ENCODE measurements at regions not wholly inside any gene's neighbourhood (a gene's known extent, or its start where the extent isn't known, plus 50 kb on each side); places are given as distances from the start of the nearest gene placed in this dataset.

DNA sequence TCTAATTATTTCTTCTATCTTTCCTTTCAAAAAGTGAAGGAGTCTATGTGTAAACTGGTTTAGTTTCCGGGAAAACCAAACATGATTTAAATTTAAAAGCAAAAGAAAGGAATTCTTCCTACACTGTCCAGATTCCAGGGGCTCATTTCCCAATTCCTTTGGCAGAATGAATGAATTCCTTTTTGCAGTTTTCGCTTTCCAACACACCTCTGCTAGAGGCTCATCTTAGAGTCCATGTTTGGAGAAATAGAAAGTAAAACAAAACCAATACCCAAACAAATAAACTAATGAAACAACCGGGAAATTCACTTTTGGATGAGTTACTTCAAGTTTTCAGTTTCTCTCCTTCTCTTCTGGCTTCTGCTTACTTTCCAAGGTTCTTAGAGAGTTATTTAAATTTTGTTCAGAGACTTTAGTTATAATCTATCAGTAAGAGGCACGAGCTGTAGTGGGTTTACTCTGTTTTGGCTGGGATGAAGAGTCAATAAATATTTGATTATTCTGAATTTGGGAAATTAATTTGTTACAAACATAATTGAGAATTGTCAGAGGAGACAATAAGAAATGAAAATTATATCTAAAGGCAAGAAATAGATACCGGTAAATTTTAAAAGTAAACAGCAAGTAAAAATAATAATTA is 365.0 kb upstream of the CDH9 start:
- Histone ChIP-seq H3K27me3 (ENCODE audit: control insufficient read depth, insufficient read depth, low read length) (no peaks in the 10 kb centered on the region), H3K27ac (ENCODE audit: low read depth, low read length) (no peak overlapping the region), H3K4me3 (ENCODE audit: low read depth, low read length) (no peak overlapping the region), H3K9me3 (ENCODE audit: control insufficient read depth, insufficient read depth, low read length) (no peaks in the 10 kb centered on the region)
- ChIA-PET CTCF (no interaction called here), POLR2A (no interaction called here)
- TF ChIP-seq, protein P1, sequence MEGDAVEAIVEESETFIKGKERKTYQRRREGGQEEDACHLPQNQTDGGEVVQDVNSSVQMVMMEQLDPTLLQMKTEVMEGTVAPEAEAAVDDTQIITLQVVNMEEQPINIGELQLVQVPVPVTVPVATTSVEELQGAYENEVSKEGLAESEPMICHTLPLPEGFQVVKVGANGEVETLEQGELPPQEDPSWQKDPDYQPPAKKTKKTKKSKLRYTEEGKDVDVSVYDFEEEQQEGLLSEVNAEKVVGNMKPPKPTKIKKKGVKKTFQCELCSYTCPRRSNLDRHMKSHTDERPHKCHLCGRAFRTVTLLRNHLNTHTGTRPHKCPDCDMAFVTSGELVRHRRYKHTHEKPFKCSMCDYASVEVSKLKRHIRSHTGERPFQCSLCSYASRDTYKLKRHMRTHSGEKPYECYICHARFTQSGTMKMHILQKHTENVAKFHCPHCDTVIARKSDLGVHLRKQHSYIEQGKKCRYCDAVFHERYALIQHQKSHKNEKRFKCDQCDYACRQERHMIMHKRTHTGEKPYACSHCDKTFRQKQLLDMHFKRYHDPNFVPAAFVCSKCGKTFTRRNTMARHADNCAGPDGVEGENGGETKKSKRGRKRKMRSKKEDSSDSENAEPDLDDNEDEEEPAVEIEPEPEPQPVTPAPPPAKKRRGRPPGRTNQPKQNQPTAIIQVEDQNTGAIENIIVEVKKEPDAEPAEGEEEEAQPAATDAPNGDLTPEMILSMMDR (IDR thresholded peaks at IDR 0.05; ENCODE audit: low read depth, low read length), result no peak
- no peak for DNase-seq (ENCODE audit: low read depth, low spot score)

DNA sequence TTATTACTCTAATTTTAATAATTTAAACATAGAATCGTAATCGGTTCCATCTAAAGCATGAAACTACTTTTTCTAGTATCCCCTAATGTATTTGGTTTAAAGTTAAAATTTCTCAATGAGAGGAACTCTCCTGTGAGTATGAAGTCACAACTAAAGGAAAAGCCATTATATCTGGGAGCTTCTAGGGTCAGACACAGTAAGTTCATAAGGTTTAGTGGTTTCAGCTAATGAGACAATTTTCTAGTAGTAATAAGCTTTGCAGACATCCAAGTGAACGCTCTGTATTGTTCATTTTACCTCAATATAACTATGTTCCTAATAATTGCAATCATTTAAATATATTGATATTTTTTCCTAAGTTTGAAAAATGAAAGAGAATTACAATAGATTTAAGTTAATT is 364.4 kb upstream of the CDH9 start:
- Histone ChIP-seq H3K27me3 (ENCODE audit: control insufficient read depth, insufficient read depth, low read length) (no peaks in the 10 kb centered on the region), H3K9me3 (ENCODE audit: control insufficient read depth, insufficient read depth, low read length) (no peaks in the 10 kb centered on the region), H3K27ac (ENCODE audit: low read depth, low read length) (no peak overlapping the region), H3K4me3 (ENCODE audit: low read depth, low read length) (no peak overlapping the region)
- ChIA-PET CTCF (no interaction called here), POLR2A (no interaction called here)
- TF ChIP-seq, protein P1 (IDR thresholded peaks at IDR 0.05; ENCODE audit: low read depth, low read length), result no peak
- DNase-seq (ENCODE audit: low read depth, low spot score), result no peak

DNA sequence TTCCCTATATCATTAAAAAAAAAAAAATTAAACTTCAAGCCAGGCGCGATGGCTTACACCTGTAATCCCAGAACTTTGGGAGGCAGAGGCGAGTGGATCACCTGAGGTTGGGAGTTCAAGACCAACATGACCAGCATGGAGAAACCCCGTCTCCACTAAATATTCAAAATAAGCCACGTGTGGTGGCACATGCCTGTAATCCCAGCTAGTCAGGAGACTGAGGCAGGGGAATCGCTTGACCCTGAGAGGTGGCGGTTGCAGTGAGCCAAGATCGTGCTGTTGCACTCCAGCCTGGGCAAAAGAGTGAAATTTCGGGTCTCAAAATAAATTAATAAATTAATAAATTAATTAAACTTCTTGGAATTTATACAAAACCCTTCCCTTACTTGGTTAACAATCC is 358.6 kb upstream of the CDH9 start:
- ChIA-PET CTCF (no interaction called here), POLR2A (no interaction called here)
- TF ChIP-seq, protein P1 (IDR thresholded peaks at IDR 0.05; ENCODE audit: low read depth, low read length), result no peak
- no peaks in the 10 kb centered on the region for H3K27me3 ChIP-seq (ENCODE audit: control insufficient read depth, insufficient read depth, low read length)
- H3K9me3 ChIP-seq (ENCODE audit: control insufficient read depth, insufficient read depth, low read length), result no peaks in the 10 kb centered on the region
- no peak overlapping the region for H3K27ac ChIP-seq (ENCODE audit: low read depth, low read length)
- DNase-seq (ENCODE audit: low read depth, low spot score), result no peak
- no peak overlapping the region for H3K4me3 ChIP-seq (ENCODE audit: low read depth, low read length)

DNA sequence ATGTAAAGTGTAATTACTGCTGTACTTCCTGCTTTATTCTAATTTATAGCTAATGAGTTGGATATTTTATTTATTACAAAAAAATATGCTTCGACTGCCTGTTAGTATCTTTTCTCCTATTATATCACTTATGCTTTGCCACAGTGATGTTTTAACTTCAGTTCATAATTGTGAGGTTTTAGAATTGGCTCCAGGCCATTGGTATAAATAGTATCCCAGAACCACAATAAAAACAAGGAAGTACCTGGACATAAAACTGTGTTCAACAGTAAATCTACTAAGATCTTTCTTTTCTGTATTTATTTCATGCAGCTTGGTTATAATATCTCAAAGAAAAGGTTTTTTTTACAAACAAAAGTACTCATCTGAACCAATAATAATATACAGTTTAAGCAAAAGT is 354.3 kb upstream of the CDH9 start:
- ChIA-PET POLR2A (no interaction called here), CTCF (no interaction called here)
- H3K9me3 ChIP-seq (ENCODE audit: control insufficient read depth, insufficient read depth, low read length), result no peaks in the 10 kb centered on the region
- H3K27me3 ChIP-seq (ENCODE audit: control insufficient read depth, insufficient read depth, low read length), result no peaks in the 10 kb centered on the region
- no peak overlapping the region for H3K4me3 ChIP-seq (ENCODE audit: low read depth, low read length)
- TF ChIP-seq, protein P1 (IDR thresholded peaks at IDR 0.05; ENCODE audit: low read depth, low read length), result no peak
- DNase-seq (ENCODE audit: low read depth, low spot score), result no peak
- no peak overlapping the region for H3K27ac ChIP-seq (ENCODE audit: low read depth, low read length)

DNA sequence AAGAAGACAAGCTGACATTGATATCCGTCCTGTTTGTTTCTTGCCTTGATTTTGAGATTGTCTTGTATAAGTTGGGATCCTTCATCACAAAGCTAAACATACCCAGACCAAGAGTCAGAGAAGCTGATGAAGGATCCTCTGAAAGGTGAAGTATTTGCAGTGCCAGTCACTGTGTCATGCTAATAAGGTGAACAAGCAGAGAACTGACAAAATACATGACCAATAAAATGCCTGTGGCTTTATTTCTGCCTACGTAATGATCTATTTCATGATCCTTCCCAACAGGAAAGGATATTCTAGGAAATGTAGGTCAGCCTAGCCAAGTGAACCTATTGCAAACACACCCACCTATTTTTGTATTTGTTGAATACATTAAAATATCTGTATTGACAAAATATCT is 351.3 kb upstream of the CDH9 start:
- Histone ChIP-seq H3K27me3 (ENCODE audit: control insufficient read depth, insufficient read depth, low read length) (no peaks in the 10 kb centered on the region), H3K27ac (ENCODE audit: low read depth, low read length) (no peak overlapping the region), H3K9me3 (ENCODE audit: control insufficient read depth, insufficient read depth, low read length) (no peaks in the 10 kb centered on the region), H3K4me3 (ENCODE audit: low read depth, low read length) (no peak overlapping the region)
- ChIA-PET CTCF (no interaction called here), POLR2A (no interaction called here)
- no peak for DNase-seq (ENCODE audit: low read depth, low spot score)
- TF ChIP-seq, protein P1 (IDR thresholded peaks at IDR 0.05; ENCODE audit: low read depth, low read length), result no peak
